ENCODE measurements at regions not wholly inside any gene's neighbourhood (a gene's known extent, or its start where the extent isn't known, plus 50 kb on each side); places are given as distances from the start of the nearest gene placed in this dataset.

- TF ChIP-seq CTCF (IDR thresholded peaks at IDR 0.05) (no peak), POLR2A (IDR thresholded peaks at IDR 0.05) (no peak)
Observed at GRCh38 chr9:28215536-28216299, 642.4 kb upstream of the C9orf72 start.

Measured in testis (tissue), 2 donors.